ENCODE measurements at regions not wholly inside any gene's neighbourhood (a gene's known extent, or its start where the extent isn't known, plus 50 kb on each side); places are given as distances from the start of the nearest gene placed in this dataset.

DNA sequence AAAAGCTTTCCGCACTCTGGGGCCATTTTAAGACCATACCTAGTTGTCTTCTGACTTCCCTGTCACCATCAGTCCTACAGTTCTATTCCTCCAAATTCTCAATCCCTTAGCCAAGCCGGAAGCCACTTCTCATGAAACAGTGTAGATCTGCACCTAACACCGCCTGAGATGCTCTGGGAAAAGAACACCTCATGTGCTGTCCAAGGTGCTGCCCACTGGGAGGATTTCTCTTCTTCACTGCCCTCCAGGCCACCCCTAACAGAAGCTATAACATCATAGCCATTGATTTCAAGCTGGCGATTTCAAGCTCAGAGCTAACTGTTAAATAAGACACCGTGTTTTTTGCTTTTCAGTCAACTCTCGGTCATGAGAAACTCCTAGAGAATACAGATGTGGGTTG is 559.3 kb downstream of the CCDC171 start:
- TF ChIP-seq, protein P1, sequence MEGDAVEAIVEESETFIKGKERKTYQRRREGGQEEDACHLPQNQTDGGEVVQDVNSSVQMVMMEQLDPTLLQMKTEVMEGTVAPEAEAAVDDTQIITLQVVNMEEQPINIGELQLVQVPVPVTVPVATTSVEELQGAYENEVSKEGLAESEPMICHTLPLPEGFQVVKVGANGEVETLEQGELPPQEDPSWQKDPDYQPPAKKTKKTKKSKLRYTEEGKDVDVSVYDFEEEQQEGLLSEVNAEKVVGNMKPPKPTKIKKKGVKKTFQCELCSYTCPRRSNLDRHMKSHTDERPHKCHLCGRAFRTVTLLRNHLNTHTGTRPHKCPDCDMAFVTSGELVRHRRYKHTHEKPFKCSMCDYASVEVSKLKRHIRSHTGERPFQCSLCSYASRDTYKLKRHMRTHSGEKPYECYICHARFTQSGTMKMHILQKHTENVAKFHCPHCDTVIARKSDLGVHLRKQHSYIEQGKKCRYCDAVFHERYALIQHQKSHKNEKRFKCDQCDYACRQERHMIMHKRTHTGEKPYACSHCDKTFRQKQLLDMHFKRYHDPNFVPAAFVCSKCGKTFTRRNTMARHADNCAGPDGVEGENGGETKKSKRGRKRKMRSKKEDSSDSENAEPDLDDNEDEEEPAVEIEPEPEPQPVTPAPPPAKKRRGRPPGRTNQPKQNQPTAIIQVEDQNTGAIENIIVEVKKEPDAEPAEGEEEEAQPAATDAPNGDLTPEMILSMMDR (IDR thresholded peaks at IDR 0.05), result no peak
- TF ChIP-seq NR3C1 (IDR thresholded peaks at IDR 0.05) (no peak), POLR2AphosphoS2 (conservative IDR thresholded peaks at IDR 0.05; ENCODE audit: low read length) (no peak), POLR2A (IDR thresholded peaks at IDR 0.05; ENCODE audit: low read length) (no peak), CEBPB (IDR thresholded peaks at IDR 0.05) (no peak), HEYL (CRISPR knock-in tag; IDR thresholded peaks at IDR 0.05) (no peak), RFX5 (IDR thresholded peaks at IDR 0.05) (no peak), KDM5A (IDR thresholded peaks at IDR 0.05) (no peak), EHMT2 (IDR thresholded peaks at IDR 0.05; ENCODE audit: low read depth) (peak; percentile 50; the same call in 1 of the 2 replicates)
- TF ChIP-seq, protein P2, sequence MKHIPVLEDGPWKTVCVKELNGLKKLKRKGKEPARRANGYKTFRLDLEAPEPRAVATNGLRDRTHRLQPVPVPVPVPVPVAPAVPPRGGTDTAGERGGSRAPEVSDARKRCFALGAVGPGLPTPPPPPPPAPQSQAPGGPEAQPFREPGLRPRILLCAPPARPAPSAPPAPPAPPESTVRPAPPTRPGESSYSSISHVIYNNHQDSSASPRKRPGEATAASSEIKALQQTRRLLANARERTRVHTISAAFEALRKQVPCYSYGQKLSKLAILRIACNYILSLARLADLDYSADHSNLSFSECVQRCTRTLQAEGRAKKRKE (CRISPR knock-in tag; IDR thresholded peaks at IDR 0.05; ENCODE audit: low read depth), result no peak
- TF ChIP-seq, protein P3, sequence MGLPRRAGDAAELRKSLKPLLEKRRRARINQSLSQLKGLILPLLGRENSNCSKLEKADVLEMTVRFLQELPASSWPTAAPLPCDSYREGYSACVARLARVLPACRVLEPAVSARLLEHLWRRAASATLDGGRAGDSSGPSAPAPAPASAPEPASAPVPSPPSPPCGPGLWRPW (IDR thresholded peaks at IDR 0.05), result no peak
